GM12878 (cell line): ENCODE measurements at regions not wholly inside any gene's neighbourhood (a gene's known extent, or its start where the extent isn't known, plus 50 kb on each side); places are given as distances from the start of the nearest gene placed in this dataset.

ENCODE experiments used
- ATAC-seq: fragments of 200-7000 bp; cut with Tn5 transposase; 3 replicates; pipeline ENCODE4 v1.9.1; 2020; ENCODE audit warnings: mild to moderate bottlenecking, moderate library complexity
- BruUV-seq: library from RNA; stranded (reverse); fragments of 400-500 nt; replicated peaks from 2 replicates; lab custom pipeline; 2021; lab: Mats Ljungman, UMichigan
- CTCF ChIA-PET: fragments of 300-600 bp; sonication (Branson Sonifier 250); formaldehyde crosslinking; extraction: SDS; loops from one replicate; lab custom pipeline; 2021; ENCODE audit warnings: inconsistent platforms; lab: Yijun Ruan, JAX
- POLR2A ChIA-PET: fragments of 350-600 bp; formaldehyde crosslinking; extraction: SDS; loops from one replicate; lab custom pipeline; 2021; ENCODE audit warnings: inconsistent platforms; lab: Charles Lee
- RAD21 ChIA-PET: fragments of 300-600 bp; sonication (Branson Sonifier 250); formaldehyde crosslinking; loops from one replicate; lab custom pipeline; 2023; ENCODE audit warnings: antibody characterized with exemption; ENCODE audit not compliant: unreplicated experiment; lab: Charles Lee
- SMC1A ChIA-PET: fragments of 300-600 bp; sonication (Branson Sonifier 250); formaldehyde crosslinking; loops from one replicate; lab custom pipeline; 2023; ENCODE audit not compliant: unreplicated experiment, uncharacterized antibody; lab: Charles Lee
- DNase-seq: peaks from one replicate; pipeline ENCODE4 v3.0.0-alpha.2; 2011; ENCODE audit warnings: low read depth, low spot score
- FAIRE-seq: peaks from 3 replicates; lab custom pipeline; 2011; peaks lifted over from hg19 to GRCh38; lab: Jason Lieb, UNC
- H2AFZ ChIP-seq: 2 replicates; pipeline ENCODE4 v1.6.0; 2011; ENCODE audit warnings: low read depth, low read length, control low read depth; ENCODE audit not compliant: control insufficient read depth
- H3K27ac ChIP-seq: 2 replicates; pipeline ENCODE4 v1.5.1; 2011; ENCODE audit warnings: control low read depth; ENCODE audit not compliant: control insufficient read depth, insufficient read depth
- H3K27me3 ChIP-seq, 2 experiments: replicated peaks in 1 of 2; 2 replicates each; pipeline versions ENCODE4 v1.6.0 to v1.6.1; 2011; ENCODE audit warnings: low read length in 1 of 2; ENCODE audit not compliant: control insufficient read depth in 2 of 2, insufficient read depth in 2 of 2
- H3K36me3 ChIP-seq, 2 experiments: 2 replicates each; pipeline ENCODE4 v1.5.1; 2011; ENCODE audit warnings: low read length in 1 of 2; ENCODE audit not compliant: control insufficient read depth in 2 of 2, insufficient read depth in 2 of 2
- H3K4me1 ChIP-seq: 2 replicates; pipeline ENCODE4 v1.6.1; 2011; ENCODE audit warnings: mild to moderate bottlenecking, low read length, moderate library complexity, mixed read lengths; ENCODE audit not compliant: control insufficient read depth, insufficient read depth
- H3K4me2 ChIP-seq: 2 replicates; pipeline ENCODE4 v1.6.0; 2011; ENCODE audit warnings: control low read depth; ENCODE audit not compliant: control insufficient read depth, insufficient read depth
- H3K4me3 ChIP-seq: fragments of 200-600 bp; sonication (generic); 2 replicates; pipeline ENCODE4 v1.5.1; 2016
- H3K79me2 ChIP-seq: 2 replicates; pipeline ENCODE4 v1.6.0; 2011; ENCODE audit warnings: low read length; ENCODE audit not compliant: control insufficient read depth, insufficient read depth
- H3K9ac ChIP-seq: 2 replicates; pipeline ENCODE4 v1.8.0; 2011; ENCODE audit warnings: low read length, control low read depth, mixed read lengths; ENCODE audit not compliant: control insufficient read depth, insufficient read depth
- H3K9me3 ChIP-seq: replicated peaks from 3 replicates; pipeline ENCODE4 v1.5.1; 2011; ENCODE audit warnings: mild to moderate bottlenecking, low read length; ENCODE audit not compliant: control insufficient read depth, insufficient read depth
- H4K20me1 ChIP-seq: 2 replicates; pipeline ENCODE4 v1.6.0; 2011; ENCODE audit not compliant: control insufficient read depth, insufficient read depth
- BHLHE40 ChIP-seq, 2 experiments: fragments of 450-650 bp in 1 of 2; IDR thresholded peaks; 2 replicates each; pipeline ENCODE4 v1.6.1; 2011 to 2017; ENCODE audit warnings: low read depth in 2 of 2, borderline replicate concordance in 1 of 2, improper control_type of control experiment in 1 of 2, low read length in 1 of 2, mild to moderate bottlenecking in 1 of 2
- CREB1 ChIP-seq: IDR thresholded peaks from 2 replicates; pipeline ENCODE4 v1.6.1; 2012; ENCODE audit warnings: low read depth, mild to moderate bottlenecking, inconsistent platforms
- CTCF ChIP-seq, 3 experiments: IDR thresholded peaks in 2 of 3; conservative IDR thresholded peaks in 1 of 3; 2 replicates each; pipeline ENCODE4 v1.5.1; 2011; ENCODE audit warnings: low read depth in 3 of 3, low read length in 3 of 3, mild to moderate bottlenecking in 3 of 3, control low read depth in 2 of 3, moderate library complexity in 2 of 3, inconsistent platforms in 1 of 3, mixed read lengths in 1 of 3; ENCODE audit not compliant: control insufficient read depth in 2 of 3, insufficient read depth in 1 of 3; ENCODE audit errors: extremely low read depth in 1 of 3
- EP300 ChIP-seq, 2 experiments: fragments of 150-350 bp in 1 of 2; IDR thresholded peaks; 2 replicates each; pipeline ENCODE4 v1.6.1; 2011 to 2012; ENCODE audit warnings: low read depth in 2 of 2, low read length in 2 of 2, borderline replicate concordance in 1 of 2, improper control_type of control experiment in 1 of 2, inconsistent platforms in 1 of 2; ENCODE audit not compliant: control insufficient read depth in 1 of 2
- FOXM1 ChIP-seq: IDR thresholded peaks from 2 replicates; pipeline ENCODE4 v1.6.1; 2012; ENCODE audit warnings: low read depth, mild to moderate bottlenecking, inconsistent platforms, low read length, moderate library complexity
- GABPA ChIP-seq: IDR thresholded peaks from 2 replicates; pipeline ENCODE4 v1.6.1; 2014; ENCODE audit warnings: antibody characterized with exemption, low read depth, mild to moderate bottlenecking, inconsistent platforms
- HSF1 ChIP-seq: fragments of 150-350 bp; IDR thresholded peaks from 2 replicates; pipeline ENCODE4 v1.6.1; 2014; ENCODE audit warnings: mild to moderate bottlenecking, low read depth, low read length
- JUND ChIP-seq: IDR thresholded peaks from 2 replicates; pipeline ENCODE4 v1.6.1; 2012; ENCODE audit warnings: low read depth, mild to moderate bottlenecking, low read length, improper control_type of control experiment, moderate library complexity
- RFX5 ChIP-seq: IDR thresholded peaks from 2 replicates; pipeline ENCODE4 v1.6.1; 2011; ENCODE audit warnings: low read depth, low read length, improper control_type of control experiment
- RUNX3 ChIP-seq: IDR thresholded peaks from 2 replicates; pipeline ENCODE4 v1.6.1; 2012; ENCODE audit warnings: low read length, inconsistent platforms
- SIX5 ChIP-seq: IDR thresholded peaks from 2 replicates; pipeline ENCODE4 v1.6.1; 2011; ENCODE audit warnings: mild to moderate bottlenecking, low read depth, low read length, moderate library complexity; ENCODE audit not compliant: severe bottlenecking
- USF1 ChIP-seq: IDR thresholded peaks from 2 replicates; pipeline ENCODE4 v1.6.1; 2011; ENCODE audit warnings: borderline replicate concordance, low read depth, mild to moderate bottlenecking, moderate library complexity, mixed read lengths, low read length; ENCODE audit not compliant: insufficient read depth; ENCODE audit errors: extremely low read length
- WRNIP1 ChIP-seq: IDR thresholded peaks from 2 replicates; pipeline ENCODE4 v1.6.1; 2011; ENCODE audit warnings: low read depth, low read length, improper control_type of control experiment, borderline replicate concordance
- ZNF217 ChIP-seq: fragments of 450-650 bp; IDR thresholded peaks from 2 replicates; pipeline ENCODE4 v1.6.1; 2017; ENCODE audit warnings: antibody characterized with exemption, mild to moderate bottlenecking
- ZNF274 ChIP-seq: IDR thresholded peaks from one replicate; pipeline ENCODE4 v1.8.0; 2011; ENCODE audit not compliant: insufficient read length, insufficient read depth
- WGBS: methylation state at CpG from one replicate; pipeline ENCODE4 v1.1.6; 2016; ENCODE audit warnings: low lambda C conversion rate; ENCODE audit not compliant: insufficient replicate concordance, insufficient coverage; ENCODE audit errors: missing lambda C conversion rate; 5-methylcytosine and 5-hydroxymethylcytosine counted together
- in situ Hi-C: fragments of 300-500 bp; cut with MboI; formaldehyde crosslinking; loops from 9 replicates; pipeline ENCODE4 v1.14.3; 2018; ENCODE audit warnings: mixed read lengths
- intact Hi-C: fragments of 100-400 bp; cut with micrococcal nuclease; formaldehyde crosslinking; loops from one replicate; pipeline ENCODE4 v1.14.2; 2022; ENCODE audit not compliant: unreplicated experiment
- TF ChIP-seq, protein P1 (sequence below): fragments of 450-650 bp; IDR thresholded peaks from 2 replicates; pipeline ENCODE4 v1.6.1; 2014; ENCODE audit warnings: mild to moderate bottlenecking
- TF ChIP-seq, protein P2 (sequence below): fragments of 450-650 bp; IDR thresholded peaks from 2 replicates; pipeline ENCODE4 v1.6.1; 2016; ENCODE audit warnings: mild to moderate bottlenecking

DNA sequence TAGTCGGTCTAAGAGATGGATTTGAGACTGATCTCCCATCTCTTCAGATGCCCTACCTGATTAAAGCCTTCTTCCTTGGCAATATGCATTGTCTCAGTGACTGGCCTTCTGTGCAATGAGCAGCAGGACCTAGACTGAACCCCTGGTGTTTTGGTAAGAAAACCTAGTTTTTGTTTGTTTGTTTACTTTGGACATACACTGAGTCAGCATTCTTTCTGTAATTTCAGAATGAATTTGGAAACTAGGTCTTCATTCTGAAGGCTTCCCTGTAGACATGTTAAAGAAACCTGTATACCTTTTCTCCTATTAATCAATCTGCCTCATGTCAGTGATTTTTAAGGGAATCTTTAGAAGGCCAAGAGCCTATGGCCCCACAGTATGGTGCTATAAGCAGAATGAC, 597.5 kb upstream of the HTR2C start (continued):
- TF ChIP-seq CTCF (IDR thresholded peaks at IDR 0.05 in 2 of 3, conservative IDR thresholded peaks at IDR 0.05 in 1 of 3; ENCODE audit: control insufficient read depth in 2 of 3, extremely low read depth in 1 of 3, insufficient read depth in 1 of 3, low read depth in 3 of 3, low read length in 3 of 3) (no peak), HSF1 (no peak), BHLHE40 (IDR thresholded peaks at IDR 0.05; ENCODE audit: borderline replicate concordance in 1 of 2, low read depth in 2 of 2, low read length in 1 of 2) (no peak), FOXM1 (no peak), ZNF274 (no peak), WRNIP1 (no peak), GABPA (no peak)
- TF ChIP-seq, protein P1, sequence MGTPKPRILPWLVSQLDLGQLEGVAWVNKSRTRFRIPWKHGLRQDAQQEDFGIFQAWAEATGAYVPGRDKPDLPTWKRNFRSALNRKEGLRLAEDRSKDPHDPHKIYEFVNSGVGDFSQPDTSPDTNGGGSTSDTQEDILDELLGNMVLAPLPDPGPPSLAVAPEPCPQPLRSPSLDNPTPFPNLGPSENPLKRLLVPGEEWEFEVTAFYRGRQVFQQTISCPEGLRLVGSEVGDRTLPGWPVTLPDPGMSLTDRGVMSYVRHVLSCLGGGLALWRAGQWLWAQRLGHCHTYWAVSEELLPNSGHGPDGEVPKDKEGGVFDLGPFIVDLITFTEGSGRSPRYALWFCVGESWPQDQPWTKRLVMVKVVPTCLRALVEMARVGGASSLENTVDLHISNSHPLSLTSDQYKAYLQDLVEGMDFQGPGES: no peak

DNA sequence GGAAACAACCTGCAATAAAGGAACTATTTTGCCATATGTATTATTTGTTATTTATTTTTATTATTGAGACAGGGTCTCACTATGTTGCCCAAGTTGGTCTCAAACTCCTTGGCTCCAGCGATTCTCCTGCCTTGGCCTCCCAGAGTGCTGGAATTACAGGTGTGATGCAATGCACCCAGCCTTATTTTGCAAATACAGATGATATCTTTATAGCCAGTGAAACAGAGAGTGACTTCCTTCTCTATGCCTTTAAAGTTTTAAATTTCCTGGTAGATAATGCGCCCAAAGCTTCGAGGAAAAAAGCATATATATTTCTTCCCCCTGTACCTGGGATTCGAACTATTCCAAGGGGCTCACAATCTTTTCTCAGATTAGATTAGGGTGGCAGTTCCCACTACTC, 601.1 kb upstream of the HTR2C start:
- H3K36me3 ChIP-seq: no peaks in the 10 kb centered on the region
- DNase-seq (no peak), FAIRE-seq (no peak), ATAC-seq (no peak)
- H3K79me2 ChIP-seq: no peaks in the 10 kb centered on the region
- SMC1A ChIA-PET: no interaction called here
- H3K4me3 ChIP-seq: no peak overlapping the region
- H4K20me1 ChIP-seq: no peaks in the 10 kb centered on the region
- POLR2A ChIA-PET: no interaction called here
- RAD21 ChIA-PET: no interaction called here
- H2AFZ ChIP-seq: no peak overlapping the region
- H3K27me3 ChIP-seq: no peaks in the 10 kb centered on the region
- no peaks in the 10 kb centered on the region for H3K9me3 ChIP-seq
- no peaks in the 10 kb centered on the region for H3K4me1 ChIP-seq
- intact Hi-C loops (no loop called here), in situ Hi-C loops (no loop called here)
- no peak overlapping the region for H3K9ac ChIP-seq
- H3K4me2 ChIP-seq: no peak overlapping the region
- BruUV-seq: no TSS peak
- WGBS: 3% methylated on average over 4 of the region's 4 CpGs
- CTCF ChIA-PET: no interaction called here
- no peak overlapping the region for H3K27ac ChIP-seq
- TF ChIP-seq, protein P2, sequence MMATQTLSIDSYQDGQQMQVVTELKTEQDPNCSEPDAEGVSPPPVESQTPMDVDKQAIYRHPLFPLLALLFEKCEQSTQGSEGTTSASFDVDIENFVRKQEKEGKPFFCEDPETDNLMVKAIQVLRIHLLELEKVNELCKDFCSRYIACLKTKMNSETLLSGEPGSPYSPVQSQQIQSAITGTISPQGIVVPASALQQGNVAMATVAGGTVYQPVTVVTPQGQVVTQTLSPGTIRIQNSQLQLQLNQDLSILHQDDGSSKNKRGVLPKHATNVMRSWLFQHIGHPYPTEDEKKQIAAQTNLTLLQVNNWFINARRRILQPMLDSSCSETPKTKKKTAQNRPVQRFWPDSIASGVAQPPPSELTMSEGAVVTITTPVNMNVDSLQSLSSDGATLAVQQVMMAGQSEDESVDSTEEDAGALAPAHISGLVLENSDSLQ: no peak
- TF ChIP-seq RFX5: no peak
- no peak for TF ChIP-seq EP300 (IDR thresholded peaks at IDR 0.05; ENCODE audit: borderline replicate concordance in 1 of 2, control insufficient read depth in 1 of 2, low read depth in 2 of 2, low read length in 2 of 2)
- no peak for TF ChIP-seq JUND
- TF ChIP-seq RUNX3: no peak
- no peak for TF ChIP-seq ZNF217
- no peak for TF ChIP-seq SIX5
- no peak for TF ChIP-seq USF1
- TF ChIP-seq CREB1: no peak
